WTC11 (cell line): ENCODE measurements at regions not wholly inside any gene's neighbourhood (a gene's known extent, or its start where the extent isn't known, plus 50 kb on each side); places are given as distances from the start of the nearest gene placed in this dataset.

Experiments
- ATAC-seq: fragments of 200-7000 bp; cut with Tn5 transposase; 2 replicates; pipeline ENCODE4 v1.10.0; 2021; ENCODE audit warnings: mild to moderate bottlenecking, moderate library complexity
- CTCF ChIA-PET: fragments of 300-600 bp; sonication (Branson Sonifier 250); formaldehyde crosslinking; loops from one replicate; lab custom pipeline; 2021; ENCODE audit warnings: antibody characterized with exemption; lab: Charles Lee
- POLR2A ChIA-PET: fragments of 350-600 bp; sonication (Branson Sonifier 250); formaldehyde crosslinking; loops from one replicate; lab custom pipeline; 2021; ENCODE audit warnings: antibody characterized with exemption; lab: Charles Lee
- DNase-seq: peaks from one replicate; pipeline ENCODE4 v3.0.0; 2021; ENCODE audit warnings: low spot score
- H3K27ac Mint-ChIP-seq: 2 replicates; pipeline ENCODE4 v1.8.0; 2021; ENCODE audit warnings: mixed read lengths
- H3K27me3 Mint-ChIP-seq: 2 replicates; pipeline ENCODE4 v1.8.0; 2021; ENCODE audit warnings: low read depth, mild to moderate bottlenecking, moderate library complexity, mixed read lengths
- H3K36me3 Mint-ChIP-seq: 2 replicates; pipeline ENCODE4 v1.8.0; 2021; ENCODE audit warnings: mixed read lengths
- H3K4me1 Mint-ChIP-seq: 2 replicates; pipeline ENCODE4 v1.8.0; 2022; ENCODE audit warnings: mixed read lengths
- H3K4me3 Mint-ChIP-seq: 2 replicates; pipeline ENCODE4 v1.8.0; 2021; ENCODE audit warnings: mild to moderate bottlenecking, moderate library complexity, mixed read lengths
- H3K9me3 Mint-ChIP-seq: 2 replicates; pipeline ENCODE4 v1.8.0; 2021; ENCODE audit warnings: mixed read lengths
- FOXP1 ChIP-seq: sonication (generic); formaldehyde crosslinking; IDR thresholded peaks from 2 replicates; pipeline ENCODE4 v1.8.0; 2022; ENCODE audit warnings: missing genetic modification reagents, mild to moderate bottlenecking, moderate library complexity, borderline replicate concordance
- IRF1 ChIP-seq: sonication (generic); formaldehyde crosslinking; IDR thresholded peaks from 2 replicates; pipeline ENCODE4 v1.8.0; 2023; ENCODE audit warnings: missing genetic modification reagents
- MLX ChIP-seq: sonication (generic); formaldehyde crosslinking; IDR thresholded peaks from 2 replicates; pipeline ENCODE4 v1.8.1; 2023; ENCODE audit warnings: mild to moderate bottlenecking, missing genetic modification reagents, moderate library complexity
- NFE2L1 ChIP-seq: sonication (generic); formaldehyde crosslinking; IDR thresholded peaks from 2 replicates; pipeline ENCODE4 v1.8.1; 2023; ENCODE audit warnings: missing genetic modification reagents
- NR2C2 ChIP-seq: sonication (generic); formaldehyde crosslinking; IDR thresholded peaks from 2 replicates; pipeline ENCODE4 v1.8.0; 2022; ENCODE audit warnings: mild to moderate bottlenecking, missing genetic modification reagents
- NR3C1 ChIP-seq: sonication (generic); formaldehyde crosslinking; conservative IDR thresholded peaks from 2 replicates; pipeline ENCODE4 v1.8.1; 2023; ENCODE audit warnings: low read depth, mild to moderate bottlenecking, missing genetic modification reagents
- PREB ChIP-seq: sonication (generic); formaldehyde crosslinking; IDR thresholded peaks from 2 replicates; pipeline ENCODE4 v1.8.1; 2022; ENCODE audit warnings: mild to moderate bottlenecking, missing genetic modification reagents, moderate library complexity, borderline replicate concordance
- SMAD3 ChIP-seq: sonication (generic); formaldehyde crosslinking; IDR thresholded peaks from 2 replicates; pipeline ENCODE4 v1.8.0; 2022; ENCODE audit warnings: missing genetic modification reagents, mild to moderate bottlenecking, borderline replicate concordance
- STAT6 ChIP-seq: sonication (generic); formaldehyde crosslinking; conservative IDR thresholded peaks from 2 replicates; pipeline ENCODE4 v1.8.1; 2023; ENCODE audit warnings: mild to moderate bottlenecking, low read depth, missing genetic modification reagents, moderate library complexity
- TEAD1 ChIP-seq: sonication (generic); formaldehyde crosslinking; IDR thresholded peaks from 2 replicates; pipeline ENCODE4 v1.8.0; 2022; ENCODE audit warnings: mild to moderate bottlenecking, missing genetic modification reagents
- TP53 ChIP-seq: sonication (generic); formaldehyde crosslinking; IDR thresholded peaks from 2 replicates; pipeline ENCODE4 v1.8.1; 2023; ENCODE audit warnings: mild to moderate bottlenecking, missing genetic modification reagents
- ZBTB21 ChIP-seq: sonication (generic); formaldehyde crosslinking; IDR thresholded peaks from 2 replicates; pipeline ENCODE4 v1.8.1; 2023; ENCODE audit warnings: mild to moderate bottlenecking, missing genetic modification reagents, borderline replicate concordance
- ZNF219 ChIP-seq: sonication (generic); formaldehyde crosslinking; IDR thresholded peaks from 2 replicates; pipeline ENCODE4 v1.8.0; 2023; ENCODE audit warnings: missing genetic modification reagents, mild to moderate bottlenecking, borderline replicate concordance
- ZNF263 ChIP-seq: sonication (generic); formaldehyde crosslinking; IDR thresholded peaks from 2 replicates; pipeline ENCODE4 v1.8.1; 2022; ENCODE audit warnings: low read depth, mild to moderate bottlenecking, moderate library complexity, missing genetic modification reagents
- ZNF317 ChIP-seq: sonication (generic); formaldehyde crosslinking; IDR thresholded peaks from 2 replicates; pipeline ENCODE4 v1.8.1; 2023; ENCODE audit warnings: low read depth, mild to moderate bottlenecking, moderate library complexity, missing genetic modification reagents, borderline replicate concordance
- ZNF425 ChIP-seq: fragments of 250-450 bp; sonication (Bioruptor Pico); conservative IDR thresholded peaks from 2 replicates; pipeline ENCODE4 v1.9.0; 2021; ENCODE audit warnings: mild to moderate bottlenecking
- TF ChIP-seq, protein P1 (sequence below): fragments of 250-450 bp; sonication (Bioruptor Pico); IDR thresholded peaks from 2 replicates; pipeline ENCODE4 v1.9.0; 2021; ENCODE audit warnings: mild to moderate bottlenecking
- TF ChIP-seq, protein P2 (sequence below): fragments of 250-450 bp; sonication (Bioruptor Pico); IDR thresholded peaks from 2 replicates; pipeline ENCODE4 v2.1.2; 2022; ENCODE audit warnings: mild to moderate bottlenecking, moderate library complexity
- TF ChIP-seq, protein P3 (sequence below): sonication (generic); formaldehyde crosslinking; IDR thresholded peaks from 2 replicates; pipeline ENCODE4 v1.8.0; 2022; ENCODE audit warnings: mild to moderate bottlenecking, missing genetic modification reagents

- Mint-ChIP-seq H3K27me3 (no peaks in the 10 kb centered on the region), H3K9me3 (peaks cover 26% of the 10 kb centered on the region), H3K27ac (no peak overlapping the region), H3K4me1 (no peaks in the 10 kb centered on the region), H3K4me3 (no peak overlapping the region), H3K36me3 (peaks cover 22% of the 10 kb centered on the region)
- ATAC-seq (no peak), DNase-seq (no peak)
- TF ChIP-seq ZNF317 (no peak), FOXP1 (no peak), PREB (CRISPR knock-in tag) (no peak), SMAD3 (CRISPR knock-in tag) (no peak), ZBTB21 (CRISPR knock-in tag) (no peak), TP53 (CRISPR knock-in tag) (no peak), IRF1 (CRISPR knock-in tag) (no peak), ZNF263 (CRISPR knock-in tag) (no peak), ZNF219 (no peak), TEAD1 (CRISPR knock-in tag) (no peak), NR3C1 (no peak), NFE2L1 (CRISPR knock-in tag) (no peak), ZNF425 (CRISPR knock-in tag) (no peak)
- TF ChIP-seq, protein P1, sequence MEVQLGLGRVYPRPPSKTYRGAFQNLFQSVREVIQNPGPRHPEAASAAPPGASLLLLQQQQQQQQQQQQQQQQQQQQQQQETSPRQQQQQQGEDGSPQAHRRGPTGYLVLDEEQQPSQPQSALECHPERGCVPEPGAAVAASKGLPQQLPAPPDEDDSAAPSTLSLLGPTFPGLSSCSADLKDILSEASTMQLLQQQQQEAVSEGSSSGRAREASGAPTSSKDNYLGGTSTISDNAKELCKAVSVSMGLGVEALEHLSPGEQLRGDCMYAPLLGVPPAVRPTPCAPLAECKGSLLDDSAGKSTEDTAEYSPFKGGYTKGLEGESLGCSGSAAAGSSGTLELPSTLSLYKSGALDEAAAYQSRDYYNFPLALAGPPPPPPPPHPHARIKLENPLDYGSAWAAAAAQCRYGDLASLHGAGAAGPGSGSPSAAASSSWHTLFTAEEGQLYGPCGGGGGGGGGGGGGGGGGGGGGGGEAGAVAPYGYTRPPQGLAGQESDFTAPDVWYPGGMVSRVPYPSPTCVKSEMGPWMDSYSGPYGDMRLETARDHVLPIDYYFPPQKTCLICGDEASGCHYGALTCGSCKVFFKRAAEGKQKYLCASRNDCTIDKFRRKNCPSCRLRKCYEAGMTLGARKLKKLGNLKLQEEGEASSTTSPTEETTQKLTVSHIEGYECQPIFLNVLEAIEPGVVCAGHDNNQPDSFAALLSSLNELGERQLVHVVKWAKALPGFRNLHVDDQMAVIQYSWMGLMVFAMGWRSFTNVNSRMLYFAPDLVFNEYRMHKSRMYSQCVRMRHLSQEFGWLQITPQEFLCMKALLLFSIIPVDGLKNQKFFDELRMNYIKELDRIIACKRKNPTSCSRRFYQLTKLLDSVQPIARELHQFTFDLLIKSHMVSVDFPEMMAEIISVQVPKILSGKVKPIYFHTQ, result no peak
- TF ChIP-seq, protein P2, sequence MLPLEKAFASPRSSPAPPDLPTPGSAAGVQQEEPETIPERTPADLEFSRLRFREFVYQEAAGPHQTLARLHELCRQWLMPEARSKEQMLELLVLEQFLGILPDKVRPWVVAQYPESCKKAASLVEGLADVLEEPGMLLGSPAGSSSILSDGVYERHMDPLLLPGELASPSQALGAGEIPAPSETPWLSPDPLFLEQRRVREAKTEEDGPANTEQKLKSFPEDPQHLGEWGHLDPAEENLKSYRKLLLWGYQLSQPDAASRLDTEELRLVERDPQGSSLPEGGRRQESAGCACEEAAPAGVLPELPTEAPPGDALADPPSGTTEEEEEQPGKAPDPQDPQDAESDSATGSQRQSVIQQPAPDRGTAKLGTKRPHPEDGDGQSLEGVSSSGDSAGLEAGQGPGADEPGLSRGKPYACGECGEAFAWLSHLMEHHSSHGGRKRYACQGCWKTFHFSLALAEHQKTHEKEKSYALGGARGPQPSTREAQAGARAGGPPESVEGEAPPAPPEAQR (CRISPR knock-in tag), result no peak
- CTCF ChIA-PET, result no interaction called here
- POLR2A ChIA-PET, result no interaction called here
Measured at GRCh38 chr18:73987247-73987980, 160.2 kb downstream of the FBXO15 start.

- Mint-ChIP-seq H3K4me3 (no peak overlapping the region), H3K9me3 (peaks cover 26% of the 10 kb centered on the region), H3K36me3 (peaks cover 22% of the 10 kb centered on the region), H3K4me1 (no peaks in the 10 kb centered on the region), H3K27me3 (no peaks in the 10 kb centered on the region), H3K27ac (no peak overlapping the region)
- ATAC-seq, result no peak
- no peak for DNase-seq
- ChIA-PET CTCF (no interaction called here), POLR2A (no interaction called here)
- TF ChIP-seq MLX (CRISPR knock-in tag) (no peak), STAT6 (CRISPR knock-in tag) (no peak), FOXP1 (no peak), NR2C2 (CRISPR knock-in tag) (no peak)
- TF ChIP-seq, protein P3, sequence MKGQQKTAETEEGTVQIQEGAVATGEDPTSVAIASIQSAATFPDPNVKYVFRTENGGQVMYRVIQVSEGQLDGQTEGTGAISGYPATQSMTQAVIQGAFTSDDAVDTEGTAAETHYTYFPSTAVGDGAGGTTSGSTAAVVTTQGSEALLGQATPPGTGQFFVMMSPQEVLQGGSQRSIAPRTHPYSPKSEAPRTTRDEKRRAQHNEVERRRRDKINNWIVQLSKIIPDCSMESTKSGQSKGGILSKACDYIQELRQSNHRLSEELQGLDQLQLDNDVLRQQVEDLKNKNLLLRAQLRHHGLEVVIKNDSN (CRISPR knock-in tag), result no peak
Measured at GRCh38 chr18:73986711-73987110, 160.9 kb downstream of the FBXO15 start.
